ENCODE measurements at regions not wholly inside any gene's neighbourhood (a gene's known extent, or its start where the extent isn't known, plus 50 kb on each side); places are given as distances from the start of the nearest gene placed in this dataset.

GRCh38 chr4:83660578-83660977 lies 124.7 kb downstream of the GPAT3 start:
- DNase-seq: no peak
- in situ Hi-C loops (cut with MboI; ENCODE audit: low pct_unique_long_range_greater_than_20kb, low sequenced_read_pairs): no loop called here

GRCh38 chr4:83658806-83659205 lies 122.9 kb downstream of the GPAT3 start:
- DNase-seq: no peak
- in situ Hi-C loops (cut with MboI; ENCODE audit: low pct_unique_long_range_greater_than_20kb, low sequenced_read_pairs): no loop called here

- DNase-seq: no peak
- in situ Hi-C loops (cut with MboI; ENCODE audit: low pct_unique_long_range_greater_than_20kb, low sequenced_read_pairs): no loop called here
Measured at GRCh38 chr4:83657336-83657735, 121.4 kb downstream of the GPAT3 start.

Data from KBM-7 (cell line).